Ishikawa (cell line): ENCODE measurements at regions not wholly inside any gene's neighbourhood (a gene's known extent, or its start where the extent isn't known, plus 50 kb on each side); places are given as distances from the start of the nearest gene placed in this dataset.

Experiments used
- CEBPB ChIP-seq: IDR thresholded peaks from 2 replicates; pipeline ENCODE4 v1.6.1; 2012
- CREB1 ChIP-seq: IDR thresholded peaks from 2 replicates; pipeline ENCODE4 v1.6.1; 2012; ENCODE audit warnings: low read depth
- EP300 ChIP-seq: IDR thresholded peaks from 2 replicates; pipeline ENCODE4 v1.6.1; 2012; ENCODE audit warnings: borderline replicate concordance
- FOXM1 ChIP-seq: IDR thresholded peaks from 2 replicates; pipeline ENCODE4 v1.6.1; 2012; ENCODE audit warnings: low read depth, borderline replicate concordance
- RAD21 ChIP-seq: IDR thresholded peaks from 2 replicates; pipeline ENCODE4 v1.6.1; 2012; ENCODE audit warnings: low read depth
- TAF1 ChIP-seq: IDR thresholded peaks from 2 replicates; pipeline ENCODE4 v1.6.1; 2012; ENCODE audit warnings: low read depth, mild to moderate bottlenecking
- TF ChIP-seq, protein P1 (sequence below): IDR thresholded peaks from 2 replicates; pipeline ENCODE4 v1.6.1; 2012

DNA sequence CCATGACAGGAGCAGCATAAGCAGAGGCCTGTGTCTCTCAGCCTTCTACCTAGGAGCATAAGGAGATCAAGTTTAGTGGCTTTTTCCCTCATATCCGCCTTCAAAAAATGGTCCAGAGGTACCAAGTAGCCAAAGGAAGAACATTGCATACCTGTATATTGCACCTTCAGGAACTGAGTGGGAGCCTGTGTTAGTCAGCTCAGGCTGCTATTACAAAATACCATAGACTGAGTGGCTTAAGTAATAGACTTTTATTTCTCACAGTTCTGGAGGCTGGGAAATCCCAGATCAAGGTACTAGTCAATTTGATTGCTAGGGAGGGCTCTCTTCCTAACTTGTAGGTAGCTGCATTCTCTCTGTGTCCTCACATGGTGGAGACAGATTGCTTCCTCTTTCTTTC lies 597.4 kb upstream of the PTGER4 start:
- TF ChIP-seq CEBPB = no peak
- no peak for TF ChIP-seq FOXM1
- TF ChIP-seq EP300 = no peak
- TF ChIP-seq, protein P1, sequence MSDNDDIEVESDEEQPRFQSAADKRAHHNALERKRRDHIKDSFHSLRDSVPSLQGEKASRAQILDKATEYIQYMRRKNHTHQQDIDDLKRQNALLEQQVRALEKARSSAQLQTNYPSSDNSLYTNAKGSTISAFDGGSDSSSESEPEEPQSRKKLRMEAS = no peak
- TF ChIP-seq CREB1 = no peak
- no peak for TF ChIP-seq RAD21
- no peak for TF ChIP-seq TAF1
